ENCODE measurements at regions not wholly inside any gene's neighbourhood (a gene's known extent, or its start where the extent isn't known, plus 50 kb on each side); places are given as distances from the start of the nearest gene placed in this dataset.

DNA sequence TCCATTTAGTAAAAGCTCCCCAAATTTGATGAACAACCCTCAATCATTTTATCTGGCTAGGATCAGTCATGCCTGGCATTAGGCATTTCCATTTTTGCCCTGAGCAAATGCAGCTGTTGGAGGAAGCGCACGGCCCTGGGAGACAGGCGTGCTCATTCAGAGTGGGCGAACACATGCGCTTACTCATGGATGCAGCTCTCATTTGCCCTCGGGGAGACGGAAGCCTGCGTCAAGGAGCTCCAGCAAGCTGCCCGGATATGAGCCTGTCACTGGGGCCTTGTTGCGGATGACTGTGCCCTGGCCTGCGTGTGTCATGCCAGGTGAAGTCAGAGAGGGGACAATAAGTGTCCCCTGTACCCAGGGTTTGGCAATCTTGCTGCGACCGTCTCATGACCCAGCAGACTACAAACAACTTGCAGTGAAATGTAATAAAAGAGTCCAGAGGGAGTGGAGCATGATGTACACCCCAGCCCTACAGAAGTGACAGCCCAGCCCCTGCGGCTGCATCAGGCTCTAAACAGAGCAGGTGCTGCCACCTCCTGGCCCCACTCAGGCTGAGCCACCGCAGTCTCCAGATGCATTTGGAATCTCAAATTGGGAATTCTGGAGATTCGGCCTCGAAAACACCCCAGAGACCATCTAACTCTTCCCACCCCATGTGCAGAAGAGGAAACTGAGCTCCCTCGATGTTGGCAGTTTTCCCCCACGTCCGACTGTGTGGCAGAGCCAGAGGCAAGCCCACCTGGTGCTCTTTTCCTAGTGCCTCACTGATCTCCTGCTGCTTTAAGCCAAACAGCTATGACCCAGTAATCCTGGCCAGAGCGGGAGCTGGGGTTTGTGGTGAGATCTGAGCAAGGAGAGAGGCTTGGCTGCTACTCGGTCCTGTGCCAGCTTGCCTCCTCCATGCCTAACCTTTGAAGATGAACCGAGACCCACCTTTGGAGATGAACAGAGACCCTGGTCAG lies 105.0 kb upstream of the ALK start (continued):
- TF ChIP-seq, protein P1, sequence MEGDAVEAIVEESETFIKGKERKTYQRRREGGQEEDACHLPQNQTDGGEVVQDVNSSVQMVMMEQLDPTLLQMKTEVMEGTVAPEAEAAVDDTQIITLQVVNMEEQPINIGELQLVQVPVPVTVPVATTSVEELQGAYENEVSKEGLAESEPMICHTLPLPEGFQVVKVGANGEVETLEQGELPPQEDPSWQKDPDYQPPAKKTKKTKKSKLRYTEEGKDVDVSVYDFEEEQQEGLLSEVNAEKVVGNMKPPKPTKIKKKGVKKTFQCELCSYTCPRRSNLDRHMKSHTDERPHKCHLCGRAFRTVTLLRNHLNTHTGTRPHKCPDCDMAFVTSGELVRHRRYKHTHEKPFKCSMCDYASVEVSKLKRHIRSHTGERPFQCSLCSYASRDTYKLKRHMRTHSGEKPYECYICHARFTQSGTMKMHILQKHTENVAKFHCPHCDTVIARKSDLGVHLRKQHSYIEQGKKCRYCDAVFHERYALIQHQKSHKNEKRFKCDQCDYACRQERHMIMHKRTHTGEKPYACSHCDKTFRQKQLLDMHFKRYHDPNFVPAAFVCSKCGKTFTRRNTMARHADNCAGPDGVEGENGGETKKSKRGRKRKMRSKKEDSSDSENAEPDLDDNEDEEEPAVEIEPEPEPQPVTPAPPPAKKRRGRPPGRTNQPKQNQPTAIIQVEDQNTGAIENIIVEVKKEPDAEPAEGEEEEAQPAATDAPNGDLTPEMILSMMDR (CRISPR knock-in tag; IDR thresholded peaks at IDR 0.05) = peak; percentile 83
- TF ChIP-seq ZNF256 (CRISPR knock-in tag; conservative IDR thresholded peaks at IDR 0.05) (no peak), MAF1 (CRISPR knock-in tag; IDR thresholded peaks at IDR 0.05; ENCODE audit: borderline replicate concordance) (no peak), TFDP2 (CRISPR knock-in tag; IDR thresholded peaks at IDR 0.05) (no peak), CHD4 (IDR thresholded peaks at IDR 0.05; ENCODE audit: borderline replicate concordance, low read length) (no peak), MTA1 (CRISPR knock-in tag; IDR thresholded peaks at IDR 0.05; ENCODE audit: borderline replicate concordance) (no peak), ELF1 (CRISPR knock-in tag; IDR thresholded peaks at IDR 0.05) (no peak), EED (CRISPR knock-in tag; IDR thresholded peaks at IDR 0.05) (no peak), KDM1A (CRISPR knock-in tag; IDR thresholded peaks at IDR 0.05) (no peak), ZNF12 (CRISPR knock-in tag; IDR thresholded peaks at IDR 0.05) (no peak), ZNF687 (CRISPR knock-in tag; IDR thresholded peaks at IDR 0.05) (no peak), BCL6 (CRISPR knock-in tag; IDR thresholded peaks at IDR 0.05) (no peak)
- TF ChIP-seq, protein P2, sequence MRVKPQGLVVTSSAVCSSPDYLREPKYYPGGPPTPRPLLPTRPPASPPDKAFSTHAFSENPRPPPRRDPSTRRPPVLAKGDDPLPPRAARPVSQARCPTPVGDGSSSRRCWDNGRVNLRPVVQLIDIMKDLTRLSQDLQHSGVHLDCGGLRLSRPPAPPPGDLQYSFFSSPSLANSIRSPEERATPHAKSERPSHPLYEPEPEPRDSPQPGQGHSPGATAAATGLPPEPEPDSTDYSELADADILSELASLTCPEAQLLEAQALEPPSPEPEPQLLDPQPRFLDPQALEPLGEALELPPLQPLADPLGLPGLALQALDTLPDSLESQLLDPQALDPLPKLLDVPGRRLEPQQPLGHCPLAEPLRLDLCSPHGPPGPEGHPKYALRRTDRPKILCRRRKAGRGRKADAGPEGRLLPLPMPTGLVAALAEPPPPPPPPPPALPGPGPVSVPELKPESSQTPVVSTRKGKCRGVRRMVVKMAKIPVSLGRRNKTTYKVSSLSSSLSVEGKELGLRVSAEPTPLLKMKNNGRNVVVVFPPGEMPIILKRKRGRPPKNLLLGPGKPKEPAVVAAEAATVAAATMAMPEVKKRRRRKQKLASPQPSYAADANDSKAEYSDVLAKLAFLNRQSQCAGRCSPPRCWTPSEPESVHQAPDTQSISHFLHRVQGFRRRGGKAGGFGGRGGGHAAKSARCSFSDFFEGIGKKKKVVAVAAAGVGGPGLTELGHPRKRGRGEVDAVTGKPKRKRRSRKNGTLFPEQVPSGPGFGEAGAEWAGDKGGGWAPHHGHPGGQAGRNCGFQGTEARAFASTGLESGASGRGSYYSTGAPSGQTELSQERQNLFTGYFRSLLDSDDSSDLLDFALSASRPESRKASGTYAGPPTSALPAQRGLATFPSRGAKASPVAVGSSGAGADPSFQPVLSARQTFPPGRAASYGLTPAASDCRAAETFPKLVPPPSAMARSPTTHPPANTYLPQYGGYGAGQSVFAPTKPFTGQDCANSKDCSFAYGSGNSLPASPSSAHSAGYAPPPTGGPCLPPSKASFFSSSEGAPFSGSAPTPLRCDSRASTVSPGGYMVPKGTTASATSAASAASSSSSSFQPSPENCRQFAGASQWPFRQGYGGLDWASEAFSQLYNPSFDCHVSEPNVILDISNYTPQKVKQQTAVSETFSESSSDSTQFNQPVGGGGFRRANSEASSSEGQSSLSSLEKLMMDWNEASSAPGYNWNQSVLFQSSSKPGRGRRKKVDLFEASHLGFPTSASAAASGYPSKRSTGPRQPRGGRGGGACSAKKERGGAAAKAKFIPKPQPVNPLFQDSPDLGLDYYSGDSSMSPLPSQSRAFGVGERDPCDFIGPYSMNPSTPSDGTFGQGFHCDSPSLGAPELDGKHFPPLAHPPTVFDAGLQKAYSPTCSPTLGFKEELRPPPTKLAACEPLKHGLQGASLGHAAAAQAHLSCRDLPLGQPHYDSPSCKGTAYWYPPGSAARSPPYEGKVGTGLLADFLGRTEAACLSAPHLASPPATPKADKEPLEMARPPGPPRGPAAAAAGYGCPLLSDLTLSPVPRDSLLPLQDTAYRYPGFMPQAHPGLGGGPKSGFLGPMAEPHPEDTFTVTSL (CRISPR knock-in tag; IDR thresholded peaks at IDR 0.05; ENCODE audit: borderline replicate concordance) = no peak
- TF ChIP-seq, protein P3, sequence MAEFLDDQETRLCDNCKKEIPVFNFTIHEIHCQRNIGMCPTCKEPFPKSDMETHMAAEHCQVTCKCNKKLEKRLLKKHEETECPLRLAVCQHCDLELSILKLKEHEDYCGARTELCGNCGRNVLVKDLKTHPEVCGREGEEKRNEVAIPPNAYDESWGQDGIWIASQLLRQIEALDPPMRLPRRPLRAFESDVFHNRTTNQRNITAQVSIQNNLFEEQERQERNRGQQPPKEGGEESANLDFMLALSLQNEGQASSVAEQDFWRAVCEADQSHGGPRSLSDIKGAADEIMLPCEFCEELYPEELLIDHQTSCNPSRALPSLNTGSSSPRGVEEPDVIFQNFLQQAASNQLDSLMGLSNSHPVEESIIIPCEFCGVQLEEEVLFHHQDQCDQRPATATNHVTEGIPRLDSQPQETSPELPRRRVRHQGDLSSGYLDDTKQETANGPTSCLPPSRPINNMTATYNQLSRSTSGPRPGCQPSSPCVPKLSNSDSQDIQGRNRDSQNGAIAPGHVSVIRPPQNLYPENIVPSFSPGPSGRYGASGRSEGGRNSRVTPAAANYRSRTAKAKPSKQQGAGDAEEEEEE (CRISPR knock-in tag; IDR thresholded peaks at IDR 0.05; ENCODE audit: borderline replicate concordance) = no peak

Measured in HepG2 (cell line).